ENCODE measurements at regions not wholly inside any gene's neighbourhood (a gene's known extent, or its start where the extent isn't known, plus 50 kb on each side); places are given as distances from the start of the nearest gene placed in this dataset.

GRCh38 chr3:159662549-159662948 lies 326.1 kb upstream of the IL12A start:
- intact Hi-C loops (cut with DNase I), result no loop called here
- Histone ChIP-seq H3K4me1 (ENCODE audit: control insufficient read depth in 1 of 2, insufficient read depth in 2 of 2, low read length in 2 of 2) (no peaks in the 10 kb centered on the region), H3K36me3 (ENCODE audit: control insufficient read depth in 1 of 2, insufficient read depth in 2 of 2, low read length in 1 of 2) (no peaks in the 10 kb centered on the region), H3K27me3 (ENCODE audit: control insufficient read depth in 1 of 2, insufficient read depth in 2 of 2, low read length in 1 of 2) (peaks cover 0 to 2% of the 10 kb centered on the region in 2 donors), H3K4me3 (ENCODE audit: low read length in 2 of 2) (no peak overlapping the region), H3K27ac (ENCODE audit: low read depth in 1 of 2, low read length in 2 of 2) (no peak overlapping the region), H3K9me3 (ENCODE audit: control insufficient read depth, low read length) (peaks cover 3% of the 10 kb centered on the region)
- ATAC-seq (ENCODE audit: low FRiP score) (no peak), DNase-seq (no peak)

GRCh38 chr3:159664006-159664405 lies 324.6 kb upstream of the IL12A start:
- no peaks in the 10 kb centered on the region for H3K4me1 ChIP-seq (ENCODE audit: control insufficient read depth in 1 of 2, insufficient read depth in 2 of 2, low read length in 2 of 2)
- DNase-seq (no peak), ATAC-seq (ENCODE audit: low FRiP score) (no peak)
- 72 to 76% methylated on average over 2 of the region's 2 CpGs for WGBS, 2 donors
- peaks cover 3% of the 10 kb centered on the region for H3K9me3 ChIP-seq (ENCODE audit: control insufficient read depth, low read length)
- H3K4me3 ChIP-seq (ENCODE audit: low read length in 2 of 2), result no peak overlapping the region
- H3K27me3 ChIP-seq (ENCODE audit: control insufficient read depth in 1 of 2, insufficient read depth in 2 of 2, low read length in 1 of 2), result peaks cover 0 to 2% of the 10 kb centered on the region in 2 donors
- intact Hi-C loops (cut with DNase I), result no loop called here
- H3K36me3 ChIP-seq (ENCODE audit: control insufficient read depth in 1 of 2, insufficient read depth in 2 of 2, low read length in 1 of 2), result no peaks in the 10 kb centered on the region
- no peak overlapping the region for H3K27ac ChIP-seq (ENCODE audit: low read depth in 1 of 2, low read length in 2 of 2)

GRCh38 chr3:159664653-159665052 lies 324.0 kb upstream of the IL12A start:
- Histone ChIP-seq H3K36me3 (ENCODE audit: control insufficient read depth in 1 of 2, insufficient read depth in 2 of 2, low read length in 1 of 2) (no peaks in the 10 kb centered on the region), H3K9me3 (ENCODE audit: control insufficient read depth, low read length) (peaks cover 3% of the 10 kb centered on the region), H3K4me3 (ENCODE audit: low read length in 2 of 2) (no peak overlapping the region), H3K4me1 (ENCODE audit: control insufficient read depth in 1 of 2, insufficient read depth in 2 of 2, low read length in 2 of 2) (no peaks in the 10 kb centered on the region), H3K27ac (ENCODE audit: low read depth in 1 of 2, low read length in 2 of 2) (no peak overlapping the region), H3K27me3 (ENCODE audit: control insufficient read depth in 1 of 2, insufficient read depth in 2 of 2, low read length in 1 of 2) (peaks cover 0 to 2% of the 10 kb centered on the region in 2 donors)
- intact Hi-C loops (cut with DNase I), result no loop called here
- ATAC-seq (ENCODE audit: low FRiP score), result no peak
- 90 to 94% methylated on average over 1 of the region's 1 CpG for WGBS, 2 donors
- DNase-seq, result no peak

GRCh38 chr3:159667261-159667660 lies 321.4 kb upstream of the IL12A start:
- DNase-seq (no peak), ATAC-seq (ENCODE audit: low FRiP score) (no peak)
- Histone ChIP-seq H3K36me3 (ENCODE audit: control insufficient read depth in 1 of 2, insufficient read depth in 2 of 2, low read length in 1 of 2) (no peaks in the 10 kb centered on the region), H3K4me3 (ENCODE audit: low read length in 2 of 2) (no peak overlapping the region), H3K4me1 (ENCODE audit: control insufficient read depth in 1 of 2, insufficient read depth in 2 of 2, low read length in 2 of 2) (no peaks in the 10 kb centered on the region), H3K27me3 (ENCODE audit: control insufficient read depth in 1 of 2, insufficient read depth in 2 of 2, low read length in 1 of 2) (peaks cover 0 to 2% of the 10 kb centered on the region in 2 donors), H3K9me3 (ENCODE audit: control insufficient read depth, low read length) (no peaks in the 10 kb centered on the region), H3K27ac (ENCODE audit: low read depth in 1 of 2, low read length in 2 of 2) (no peak overlapping the region)
- intact Hi-C loops (cut with DNase I), result no loop called here
- 84 to 85% methylated on average over 4 of the region's 4 CpGs for WGBS, 2 donors

- DNase-seq (no peak), ATAC-seq (ENCODE audit: low FRiP score) (no peak)
- Histone ChIP-seq H3K4me3 (ENCODE audit: low read length in 2 of 2) (no peak overlapping the region), H3K9me3 (ENCODE audit: control insufficient read depth, low read length) (no peaks in the 10 kb centered on the region), H3K36me3 (ENCODE audit: control insufficient read depth in 1 of 2, insufficient read depth in 2 of 2, low read length in 1 of 2) (no peaks in the 10 kb centered on the region), H3K27ac (ENCODE audit: low read depth in 1 of 2, low read length in 2 of 2) (no peak overlapping the region), H3K4me1 (ENCODE audit: control insufficient read depth in 1 of 2, insufficient read depth in 2 of 2, low read length in 2 of 2) (no peaks in the 10 kb centered on the region), H3K27me3 (ENCODE audit: control insufficient read depth in 1 of 2, insufficient read depth in 2 of 2, low read length in 1 of 2) (peaks cover 0 to 2% of the 10 kb centered on the region in 2 donors)
- intact Hi-C loops (cut with DNase I), result no loop called here
- WGBS, 2 donors, result 47 to 51% methylated on average over 3 of the region's 3 CpGs
Observed at GRCh38 chr3:159668461-159668860, 320.2 kb upstream of the IL12A start.

GRCh38 chr3:159668990-159669476 lies 319.6 kb upstream of the IL12A start:
- ATAC-seq (ENCODE audit: low FRiP score), result no peak
- Histone ChIP-seq H3K4me3 (ENCODE audit: low read length in 2 of 2) (no peak overlapping the region), H3K27ac (ENCODE audit: low read depth in 1 of 2, low read length in 2 of 2) (no peak overlapping the region), H3K9me3 (ENCODE audit: control insufficient read depth, low read length) (no peaks in the 10 kb centered on the region), H3K36me3 (ENCODE audit: control insufficient read depth in 1 of 2, insufficient read depth in 2 of 2, low read length in 1 of 2) (no peaks in the 10 kb centered on the region), H3K4me1 (ENCODE audit: control insufficient read depth in 1 of 2, insufficient read depth in 2 of 2, low read length in 2 of 2) (no peaks in the 10 kb centered on the region), H3K27me3 (ENCODE audit: control insufficient read depth in 1 of 2, insufficient read depth in 2 of 2, low read length in 1 of 2) (peaks cover 0 to 2% of the 10 kb centered on the region in 2 donors)
- WGBS, 2 donors, result 35 to 36% methylated on average over 8 of the region's 8 CpGs
- DNase-seq, result no peak
- intact Hi-C loops (cut with DNase I), result no loop called here

GRCh38 chr3:159669766-159670165 lies 318.9 kb upstream of the IL12A start:
- 60 to 70% methylated on average over 6 of the region's 6 CpGs for WGBS, 2 donors
- no peaks in the 10 kb centered on the region for H3K9me3 ChIP-seq (ENCODE audit: control insufficient read depth, low read length)
- peaks cover 0 to 2% of the 10 kb centered on the region in 2 donors for H3K27me3 ChIP-seq (ENCODE audit: control insufficient read depth in 1 of 2, insufficient read depth in 2 of 2, low read length in 1 of 2)
- H3K4me3 ChIP-seq (ENCODE audit: low read length in 2 of 2), result no peak overlapping the region
- ATAC-seq (ENCODE audit: low FRiP score) (no peak), DNase-seq (no peak)
- intact Hi-C loops (cut with DNase I), result no loop called here
- no peaks in the 10 kb centered on the region for H3K36me3 ChIP-seq (ENCODE audit: control insufficient read depth in 1 of 2, insufficient read depth in 2 of 2, low read length in 1 of 2)
- no peaks in the 10 kb centered on the region for H3K4me1 ChIP-seq (ENCODE audit: control insufficient read depth in 1 of 2, insufficient read depth in 2 of 2, low read length in 2 of 2)
- no peak overlapping the region for H3K27ac ChIP-seq (ENCODE audit: low read depth in 1 of 2, low read length in 2 of 2)

- H3K4me3 ChIP-seq (ENCODE audit: low read length in 2 of 2), result no peak overlapping the region
- no peaks in the 10 kb centered on the region for H3K4me1 ChIP-seq (ENCODE audit: control insufficient read depth in 1 of 2, insufficient read depth in 2 of 2, low read length in 2 of 2)
- WGBS, 2 donors, result 93 to 95% methylated on average over 5 of the region's 5 CpGs
- no peak for ATAC-seq (ENCODE audit: low FRiP score)
- no peaks in the 10 kb centered on the region for H3K27me3 ChIP-seq (ENCODE audit: control insufficient read depth in 1 of 2, insufficient read depth in 2 of 2, low read length in 1 of 2)
- no peak overlapping the region for H3K27ac ChIP-seq (ENCODE audit: low read depth in 1 of 2, low read length in 2 of 2)
- DNase-seq, result no peak
- intact Hi-C loops (cut with DNase I), result no loop called here
- no peaks in the 10 kb centered on the region for H3K9me3 ChIP-seq (ENCODE audit: control insufficient read depth, low read length)
- no peaks in the 10 kb centered on the region for H3K36me3 ChIP-seq (ENCODE audit: control insufficient read depth in 1 of 2, insufficient read depth in 2 of 2, low read length in 1 of 2)
Observed at GRCh38 chr3:159672728-159673688, 315.6 kb upstream of the IL12A start.

- no peak overlapping the region for H3K4me3 ChIP-seq (ENCODE audit: low read length in 2 of 2)
- no peaks in the 10 kb centered on the region for H3K27me3 ChIP-seq (ENCODE audit: control insufficient read depth in 1 of 2, insufficient read depth in 2 of 2, low read length in 1 of 2)
- ATAC-seq (ENCODE audit: low FRiP score) (no peak), DNase-seq (no peak)
- H3K9me3 ChIP-seq (ENCODE audit: control insufficient read depth, low read length), result no peaks in the 10 kb centered on the region
- H3K4me1 ChIP-seq (ENCODE audit: control insufficient read depth in 1 of 2, insufficient read depth in 2 of 2, low read length in 2 of 2), result no peaks in the 10 kb centered on the region
- 94 to 98% methylated on average over 2 of the region's 2 CpGs for WGBS, 2 donors
- no peak overlapping the region for H3K27ac ChIP-seq (ENCODE audit: low read depth in 1 of 2, low read length in 2 of 2)
- intact Hi-C loops (cut with DNase I), result no loop called here
- H3K36me3 ChIP-seq (ENCODE audit: control insufficient read depth in 1 of 2, insufficient read depth in 2 of 2, low read length in 1 of 2), result no peaks in the 10 kb centered on the region
Observed at GRCh38 chr3:159674583-159674982, 314.1 kb upstream of the IL12A start.
